ENCODE measurements at regions not wholly inside any gene's neighbourhood (a gene's known extent, or its start where the extent isn't known, plus 50 kb on each side); places are given as distances from the start of the nearest gene placed in this dataset.
A peak's percentile ranks its signal among the peaks of the same experiment; 100 is the strongest.
"Not testable (repeated sequence)": the region's sequence is repeated elsewhere in the genome, so short reads cannot be mapped to it uniquely, and the experiment has no call there.

- Mint-ChIP-seq H3K27ac (no peak overlapping the region), H3K36me3 (no peaks in the 10 kb centered on the region), H3K27me3 (peaks cover 11% of the 10 kb centered on the region), H3K4me1 (peaks cover 2% of the 10 kb centered on the region), H3K9me3 (no peaks in the 10 kb centered on the region), H3K4me3 (no peak overlapping the region)
- no peak for DNase-seq (ENCODE audit: low spot score in 2 of 2)
- no peak for ATAC-seq (ENCODE audit: low read depth)
Measured at GRCh38 chr11:121358760-121359159, 66.2 kb downstream of the SC5D start.

- no peak for ATAC-seq (ENCODE audit: low read depth)
- DNase-seq (ENCODE audit: low spot score in 2 of 2), result no peak
- peaks cover 12% of the 10 kb centered on the region for H3K27me3 Mint-ChIP-seq
- H3K4me3 Mint-ChIP-seq, result no peak overlapping the region
- H3K36me3 Mint-ChIP-seq, result no peaks in the 10 kb centered on the region
- peaks cover 2% of the 10 kb centered on the region for H3K4me1 Mint-ChIP-seq
- no peaks in the 10 kb centered on the region for H3K9me3 Mint-ChIP-seq
- no peak overlapping the region for H3K27ac Mint-ChIP-seq
Measured at GRCh38 chr11:121359591-121359990, 67.0 kb downstream of the SC5D start.

- not testable (repeated sequence) for DNase-seq (ENCODE audit: low spot score in 2 of 2); ATAC-seq (ENCODE audit: low read depth); H3K9me3 Mint-ChIP-seq; H3K27ac Mint-ChIP-seq; H3K27me3 Mint-ChIP-seq; H3K4me3 Mint-ChIP-seq; H3K36me3 Mint-ChIP-seq
- H3K4me1 Mint-ChIP-seq, result peaks cover 13% of the 10 kb centered on the region
Measured at GRCh38 chr11:121362955-121363354, 70.4 kb downstream of the SC5D start.

- Mint-ChIP-seq H3K4me3 (no peak overlapping the region), H3K4me1 (peaks cover 24% of the 10 kb centered on the region), H3K36me3 (no peaks in the 10 kb centered on the region), H3K27me3 (peaks cover 4% of the 10 kb centered on the region), H3K27ac (no peak overlapping the region), H3K9me3 (no peaks in the 10 kb centered on the region)
- no peak for DNase-seq (ENCODE audit: low spot score in 2 of 2)
- no peak for ATAC-seq (ENCODE audit: low read depth)
Measured at GRCh38 chr11:121365304-121365703, 72.7 kb downstream of the SC5D start.

- Mint-ChIP-seq H3K4me3 (no peak overlapping the region), H3K27ac (no peak overlapping the region), H3K27me3 (peaks cover 4% of the 10 kb centered on the region), H3K36me3 (no peaks in the 10 kb centered on the region), H3K4me1 (peaks cover 24% of the 10 kb centered on the region), H3K9me3 (no peaks in the 10 kb centered on the region)
- ATAC-seq (ENCODE audit: low read depth), result no peak
- no peak for DNase-seq (ENCODE audit: low spot score in 2 of 2)
Measured at GRCh38 chr11:121366038-121366437, 73.5 kb downstream of the SC5D start.

- no peaks in the 10 kb centered on the region for H3K9me3 Mint-ChIP-seq
- DNase-seq (ENCODE audit: low spot score in 2 of 2), result peak; percentile 48 to 81
- ATAC-seq (ENCODE audit: low read depth), result peak; percentile 99
- H3K4me1 Mint-ChIP-seq, result peaks cover 24% of the 10 kb centered on the region
- no peaks in the 10 kb centered on the region for H3K36me3 Mint-ChIP-seq
- H3K27me3 Mint-ChIP-seq, result peaks cover 4% of the 10 kb centered on the region
- H3K27ac Mint-ChIP-seq, result peak overlapping the region; percentile 53
- peak overlapping the region; percentile 78 for H3K4me3 Mint-ChIP-seq
Measured at GRCh38 chr11:121367001-121367843, 74.7 kb downstream of the SC5D start.

GRCh38 chr11:121367844-121368225 lies 75.3 kb downstream of the SC5D start:
- no peaks in the 10 kb centered on the region for H3K9me3 Mint-ChIP-seq
- no peaks in the 10 kb centered on the region for H3K36me3 Mint-ChIP-seq
- peaks cover 28% of the 10 kb centered on the region for H3K4me1 Mint-ChIP-seq
- peak overlapping the region; percentile 78 for H3K4me3 Mint-ChIP-seq
- peaks cover 4% of the 10 kb centered on the region for H3K27me3 Mint-ChIP-seq
- peak overlapping the region; percentile 53 for H3K27ac Mint-ChIP-seq
- no peak for DNase-seq (ENCODE audit: low spot score in 2 of 2)
- ATAC-seq (ENCODE audit: low read depth), result no peak

- ATAC-seq (ENCODE audit: low read depth) (no peak), DNase-seq (ENCODE audit: low spot score in 2 of 2) (no peak)
- no peaks in the 10 kb centered on the region for H3K36me3 Mint-ChIP-seq
- no peak overlapping the region for H3K4me3 Mint-ChIP-seq
- H3K27ac Mint-ChIP-seq, result no peak overlapping the region
- no peaks in the 10 kb centered on the region for H3K9me3 Mint-ChIP-seq
- peaks cover 4% of the 10 kb centered on the region for H3K27me3 Mint-ChIP-seq
- peaks cover 36% of the 10 kb centered on the region for H3K4me1 Mint-ChIP-seq
Measured at GRCh38 chr11:121368364-121369240, 76.0 kb downstream of the SC5D start.

- Mint-ChIP-seq H3K27ac (no peak overlapping the region), H3K4me1 (peaks cover 41% of the 10 kb centered on the region), H3K36me3 (no peaks in the 10 kb centered on the region), H3K27me3 (peaks cover 3% of the 10 kb centered on the region), H3K9me3 (no peaks in the 10 kb centered on the region), H3K4me3 (no peak overlapping the region)
- ATAC-seq (ENCODE audit: low read depth) (no peak), DNase-seq (ENCODE audit: low spot score in 2 of 2) (no peak)
Measured at GRCh38 chr11:121369366-121369765, 76.8 kb downstream of the SC5D start.

- Mint-ChIP-seq H3K9me3 (no peaks in the 10 kb centered on the region), H3K4me3 (no peak overlapping the region), H3K4me1 (peaks cover 40% of the 10 kb centered on the region), H3K27me3 (no peaks in the 10 kb centered on the region), H3K27ac (no peak overlapping the region), H3K36me3 (no peaks in the 10 kb centered on the region)
- ATAC-seq (ENCODE audit: low read depth) (no peak), DNase-seq (ENCODE audit: low spot score in 2 of 2) (no peak)
Measured at GRCh38 chr11:121372028-121372427, 79.5 kb downstream of the SC5D start.

- Mint-ChIP-seq H3K27ac (peak overlapping the region; percentile 58), H3K36me3 (no peaks in the 10 kb centered on the region), H3K4me1 (peaks cover 33% of the 10 kb centered on the region), H3K4me3 (peak overlapping the region; percentile 81), H3K27me3 (no peaks in the 10 kb centered on the region), H3K9me3 (no peaks in the 10 kb centered on the region)
- DNase-seq (ENCODE audit: low spot score in 2 of 2), result peak in 1 of 2 donors; percentile 41
- peak; percentile 95 for ATAC-seq (ENCODE audit: low read depth)
Measured at GRCh38 chr11:121372671-121373429, 79.3 kb upstream of the SORL1 start.

GRCh38 chr11:121374286-121374985 lies 77.7 kb upstream of the SORL1 start:
- Mint-ChIP-seq H3K9me3 (no peaks in the 10 kb centered on the region), H3K36me3 (no peaks in the 10 kb centered on the region), H3K4me1 (peaks cover 22% of the 10 kb centered on the region), H3K27ac (no peak overlapping the region), H3K27me3 (no peaks in the 10 kb centered on the region), H3K4me3 (no peak overlapping the region)
- DNase-seq (ENCODE audit: low spot score in 2 of 2), result no peak
- ATAC-seq (ENCODE audit: low read depth), result no peak

GRCh38 chr11:121376130-121376529 lies 76.0 kb upstream of the SORL1 start:
- Mint-ChIP-seq H3K27ac (no peak overlapping the region), H3K4me3 (no peak overlapping the region), H3K27me3 (no peaks in the 10 kb centered on the region), H3K36me3 (no peaks in the 10 kb centered on the region), H3K9me3 (no peaks in the 10 kb centered on the region), H3K4me1 (peaks cover 19% of the 10 kb centered on the region)
- ATAC-seq (ENCODE audit: low read depth) (no peak), DNase-seq (ENCODE audit: low spot score in 2 of 2) (no peak)

All from memory B cell (primary cell).